BE2C (cell line): ENCODE measurements at regions not wholly inside any gene's neighbourhood (a gene's known extent, or its start where the extent isn't known, plus 50 kb on each side); places are given as distances from the start of the nearest gene placed in this dataset.

ENCODE experiments used
- DNase-seq: peaks from one replicate; pipeline ENCODE4 v3.0.0-alpha.2; 2020
- H3K27me3 ChIP-seq: fragments of 250-450 bp; sonication (Bioruptor Pico); 2 replicates; pipeline ENCODE4 v1.5.1; 2020; ENCODE audit warnings: mild to moderate bottlenecking
- H3K36me3 ChIP-seq: fragments of 250-450 bp; sonication (Bioruptor Pico); 2 replicates; pipeline ENCODE4 v1.5.1; 2020; ENCODE audit warnings: mild to moderate bottlenecking
- H3K4me1 ChIP-seq: fragments of 250-450 bp; sonication (Bioruptor Pico); 2 replicates; pipeline ENCODE4 v1.5.1; 2020
- H3K4me3 ChIP-seq: 2 replicates; pipeline ENCODE4 v1.5.1; 2011; ENCODE audit warnings: low read depth, low read length
- H3K9me3 ChIP-seq: fragments of 250-450 bp; sonication (Bioruptor Pico); 2 replicates; pipeline ENCODE4 v1.5.1; 2020
- TF ChIP-seq, protein P1 (sequence below): IDR thresholded peaks from 2 replicates; pipeline ENCODE4 v1.5.1; 2012; ENCODE audit warnings: mild to moderate bottlenecking, low read depth, low read length

DNA sequence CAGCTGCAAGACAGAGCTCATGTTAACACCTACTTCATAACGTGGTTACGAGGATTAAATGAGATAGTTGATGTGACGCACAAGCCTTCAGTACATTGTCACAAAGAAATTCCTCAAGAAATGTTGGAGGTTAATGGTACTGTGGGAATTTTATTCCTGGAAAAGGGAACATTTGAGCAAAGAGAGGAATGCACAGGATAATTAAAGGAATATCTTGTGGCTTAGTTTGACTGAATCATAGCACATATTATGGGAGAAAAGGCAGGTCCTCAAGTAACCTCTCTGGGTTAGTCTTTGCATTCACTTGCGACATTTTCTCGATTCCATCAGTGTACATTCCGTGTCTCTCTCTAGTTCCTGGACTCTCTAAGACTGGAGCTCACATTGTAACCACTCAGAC is 300.2 kb upstream of the DUSP10 start:
- DNase-seq = no peak
- H3K4me3 ChIP-seq = no peak overlapping the region
- H3K4me1 ChIP-seq = peaks cover 23% of the 10 kb centered on the region
- H3K36me3 ChIP-seq = no peaks in the 10 kb centered on the region
- no peaks in the 10 kb centered on the region for H3K9me3 ChIP-seq
- H3K27me3 ChIP-seq = no peaks in the 10 kb centered on the region
- TF ChIP-seq, protein P1, sequence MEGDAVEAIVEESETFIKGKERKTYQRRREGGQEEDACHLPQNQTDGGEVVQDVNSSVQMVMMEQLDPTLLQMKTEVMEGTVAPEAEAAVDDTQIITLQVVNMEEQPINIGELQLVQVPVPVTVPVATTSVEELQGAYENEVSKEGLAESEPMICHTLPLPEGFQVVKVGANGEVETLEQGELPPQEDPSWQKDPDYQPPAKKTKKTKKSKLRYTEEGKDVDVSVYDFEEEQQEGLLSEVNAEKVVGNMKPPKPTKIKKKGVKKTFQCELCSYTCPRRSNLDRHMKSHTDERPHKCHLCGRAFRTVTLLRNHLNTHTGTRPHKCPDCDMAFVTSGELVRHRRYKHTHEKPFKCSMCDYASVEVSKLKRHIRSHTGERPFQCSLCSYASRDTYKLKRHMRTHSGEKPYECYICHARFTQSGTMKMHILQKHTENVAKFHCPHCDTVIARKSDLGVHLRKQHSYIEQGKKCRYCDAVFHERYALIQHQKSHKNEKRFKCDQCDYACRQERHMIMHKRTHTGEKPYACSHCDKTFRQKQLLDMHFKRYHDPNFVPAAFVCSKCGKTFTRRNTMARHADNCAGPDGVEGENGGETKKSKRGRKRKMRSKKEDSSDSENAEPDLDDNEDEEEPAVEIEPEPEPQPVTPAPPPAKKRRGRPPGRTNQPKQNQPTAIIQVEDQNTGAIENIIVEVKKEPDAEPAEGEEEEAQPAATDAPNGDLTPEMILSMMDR = no peak

DNA sequence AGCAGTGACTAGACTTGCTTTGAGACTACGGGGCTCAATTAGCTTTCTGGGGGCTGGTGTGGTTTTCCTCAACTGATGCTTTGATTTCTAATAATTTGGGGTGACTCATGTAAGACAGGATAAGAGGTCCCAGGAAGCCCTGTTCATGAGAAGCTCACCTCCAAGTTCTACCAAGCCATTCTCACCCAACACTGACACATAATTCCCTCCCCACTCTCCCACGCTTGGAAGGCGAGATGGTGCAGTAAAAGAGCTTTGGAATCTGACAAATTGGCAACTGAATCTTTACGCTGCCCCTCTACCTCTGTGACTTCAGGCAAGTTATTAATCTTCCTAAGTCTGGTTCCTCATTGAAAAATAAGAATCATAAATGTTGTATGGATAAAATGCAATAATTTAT is 299.1 kb upstream of the DUSP10 start:
- DNase-seq = no peak
- Histone ChIP-seq H3K36me3 (no peaks in the 10 kb centered on the region), H3K27me3 (no peaks in the 10 kb centered on the region), H3K4me3 (no peak overlapping the region), H3K4me1 (peaks cover 23% of the 10 kb centered on the region), H3K9me3 (no peaks in the 10 kb centered on the region)
- TF ChIP-seq, protein P1 = no peak

DNA sequence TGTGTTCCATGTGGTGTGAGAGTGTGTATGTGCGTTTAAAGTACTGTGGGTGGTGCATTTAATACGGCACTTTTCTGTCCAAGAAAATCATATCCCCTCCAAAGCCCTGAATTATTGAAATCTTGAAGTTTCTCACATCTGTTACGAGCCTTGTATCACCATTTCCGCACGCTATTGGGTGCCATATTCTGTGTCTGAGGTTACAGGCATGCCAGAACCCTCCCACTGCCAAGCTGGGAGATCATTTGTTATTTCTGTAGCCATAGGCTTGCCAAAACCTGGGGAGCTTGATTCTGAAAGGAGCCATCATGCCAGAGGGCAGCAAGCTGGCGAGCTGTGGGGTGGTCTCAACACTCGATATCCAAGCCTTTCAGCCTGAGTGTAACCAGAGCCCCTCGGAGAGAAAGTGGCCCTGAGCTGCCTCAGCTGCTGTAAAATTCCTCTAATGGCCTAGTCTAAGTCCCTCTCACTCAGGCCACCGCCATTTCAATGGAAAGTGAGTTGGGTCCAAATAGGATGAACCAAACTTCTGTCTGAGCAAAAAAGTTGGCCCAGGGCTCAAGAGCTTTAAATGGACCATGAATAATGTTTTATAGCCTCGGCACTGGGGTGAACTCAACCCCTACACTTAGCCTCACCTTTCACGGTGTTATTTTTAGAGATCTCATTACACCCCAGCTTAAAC is 298.4 kb upstream of the DUSP10 start:
- Histone ChIP-seq H3K27me3 (no peaks in the 10 kb centered on the region), H3K4me1 (peaks cover 23% of the 10 kb centered on the region), H3K4me3 (no peak overlapping the region), H3K9me3 (no peaks in the 10 kb centered on the region), H3K36me3 (no peaks in the 10 kb centered on the region)
- TF ChIP-seq, protein P1 = no peak
- no peak for DNase-seq

DNA sequence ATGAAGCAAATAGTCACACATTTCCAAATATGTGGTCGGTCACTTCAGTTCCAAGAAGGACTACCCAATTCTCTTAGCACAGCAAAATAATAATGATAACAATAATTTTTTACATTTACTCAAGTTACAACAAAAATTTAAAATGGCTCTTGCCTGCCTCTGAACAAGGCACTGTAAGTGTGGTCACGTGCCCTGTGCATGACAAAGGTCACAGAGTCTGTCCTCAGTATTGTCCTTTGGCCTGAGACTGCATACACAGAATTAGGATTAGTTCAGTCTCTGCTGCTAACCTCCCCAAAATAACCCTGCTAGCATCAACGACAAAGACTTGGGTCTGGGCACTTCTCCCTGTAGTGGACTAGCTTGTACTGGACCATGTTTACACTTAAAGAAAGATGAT is 297.1 kb upstream of the DUSP10 start:
- H3K4me1 ChIP-seq = peaks cover 15% of the 10 kb centered on the region
- no peaks in the 10 kb centered on the region for H3K9me3 ChIP-seq
- H3K36me3 ChIP-seq = no peaks in the 10 kb centered on the region
- TF ChIP-seq, protein P1 = no peak
- DNase-seq = no peak
- no peaks in the 10 kb centered on the region for H3K27me3 ChIP-seq
- no peak overlapping the region for H3K4me3 ChIP-seq

DNA sequence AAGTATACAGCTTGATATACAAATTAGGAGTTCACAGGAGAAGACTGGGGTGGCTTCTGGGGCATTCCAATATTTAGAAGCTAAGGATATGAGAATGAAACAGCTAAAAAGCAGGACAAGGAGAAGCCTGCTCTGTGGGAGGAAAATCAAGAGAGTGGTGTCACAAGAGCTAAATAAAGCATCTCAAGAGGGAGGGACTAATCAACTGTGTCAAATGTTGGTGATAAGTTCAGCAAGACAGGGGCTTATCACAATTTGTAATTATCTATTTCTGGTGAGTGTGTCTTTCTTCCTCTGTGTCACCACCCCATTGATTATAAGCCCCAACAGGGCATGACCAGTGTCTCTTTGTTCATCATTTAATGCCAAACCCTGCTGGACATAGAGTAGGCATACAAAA is 295.8 kb upstream of the DUSP10 start:
- no peaks in the 10 kb centered on the region for H3K36me3 ChIP-seq
- TF ChIP-seq, protein P1 = no peak
- H3K4me1 ChIP-seq = peaks cover 8% of the 10 kb centered on the region
- H3K27me3 ChIP-seq = no peaks in the 10 kb centered on the region
- no peaks in the 10 kb centered on the region for H3K9me3 ChIP-seq
- DNase-seq = no peak
- no peak overlapping the region for H3K4me3 ChIP-seq

DNA sequence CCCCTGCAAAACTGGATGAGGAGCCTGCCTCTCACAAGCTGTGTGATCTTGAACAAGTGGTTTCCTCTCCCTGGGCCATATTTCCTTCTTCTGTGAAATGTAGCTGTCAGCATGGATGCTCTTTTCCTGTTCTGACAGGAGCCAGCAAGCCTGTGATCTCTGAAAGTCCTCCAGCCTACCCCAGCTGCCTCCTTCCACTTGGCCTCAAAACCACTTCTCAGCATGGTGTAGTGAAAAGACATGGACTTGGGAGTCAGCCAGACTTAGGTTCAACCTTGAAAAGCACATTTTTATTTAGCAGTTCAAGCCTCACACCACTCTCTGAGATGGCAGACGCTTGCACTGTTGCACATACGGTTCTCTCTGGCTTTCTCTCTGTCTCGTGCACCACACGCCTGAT is 292.9 kb upstream of the DUSP10 start:
- TF ChIP-seq, protein P1 = no peak
- no peak for DNase-seq
- Histone ChIP-seq H3K9me3 (no peaks in the 10 kb centered on the region), H3K4me1 (peaks cover under 1% of the 10 kb centered on the region), H3K36me3 (no peaks in the 10 kb centered on the region), H3K4me3 (no peak overlapping the region), H3K27me3 (no peaks in the 10 kb centered on the region)
